Mesothelial cell of epicardium (in vitro differentiated cells): ENCODE measurements at regions not wholly inside any gene's neighbourhood (a gene's known extent, or its start where the extent isn't known, plus 50 kb on each side); places are given as distances from the start of the nearest gene placed in this dataset.

Source experiments
- DNase-seq, 2 experiments: peaks; one replicate each; pipeline ENCODE4 v3.0.0; 2021; ENCODE audit warnings: low spot score in 2 of 2; ENCODE audit not compliant: unreplicated experiment in 2 of 2
- H3K27ac Mint-ChIP-seq: 2 replicates; pipeline ENCODE4 v1.8.0; 2021; ENCODE audit warnings: mixed read lengths
- H3K27me3 Mint-ChIP-seq: 2 replicates; pipeline ENCODE4 v1.8.0; 2021; ENCODE audit warnings: low read depth, mixed read lengths
- H3K36me3 Mint-ChIP-seq: 2 replicates; pipeline ENCODE4 v1.8.0; 2021; ENCODE audit warnings: mixed read lengths
- H3K4me1 Mint-ChIP-seq: 2 replicates; pipeline ENCODE4 v1.8.0; 2021; ENCODE audit warnings: mixed read lengths
- H3K4me3 Mint-ChIP-seq: 2 replicates; pipeline ENCODE4 v1.8.0; 2021; ENCODE audit warnings: mild to moderate bottlenecking, moderate library complexity, mixed read lengths
- H3K9me3 Mint-ChIP-seq: 2 replicates; pipeline ENCODE4 v1.8.0; 2021; ENCODE audit warnings: mixed read lengths
- TF ChIP-seq, protein P1 (sequence below): fragments of 200-600 bp; sonication (generic); IDR thresholded peaks from one replicate; pipeline ENCODE4 v1.5.0; 2021; ENCODE audit warnings: antibody characterized with exemption; ENCODE audit not compliant: unreplicated experiment

DNA sequence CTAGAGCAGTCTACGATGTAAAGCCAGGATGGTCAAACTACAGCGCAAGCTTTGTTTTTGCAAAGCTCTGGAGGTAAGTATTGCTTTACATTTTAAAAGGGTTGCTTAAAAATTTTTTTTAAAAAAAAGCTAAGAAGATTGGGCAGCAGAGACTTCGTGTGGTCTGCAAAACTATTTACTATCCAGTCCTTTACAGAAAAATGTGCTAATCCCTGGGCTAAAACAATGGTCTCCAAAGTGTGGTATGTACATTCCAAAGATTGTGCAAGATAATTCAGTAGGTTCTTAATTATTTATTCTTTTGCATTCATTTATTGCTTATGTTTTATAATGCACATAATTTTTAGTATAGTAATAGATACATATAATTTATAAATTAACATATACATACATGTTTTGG, 113.2 kb downstream of the MFAP3L start:
- DNase-seq, result no peak
- Mint-ChIP-seq H3K9me3 (peaks cover 21% of the 10 kb centered on the region), H3K4me3 (no peak overlapping the region), H3K4me1 (no peaks in the 10 kb centered on the region), H3K27me3 (no peaks in the 10 kb centered on the region), H3K36me3 (peaks cover 4% of the 10 kb centered on the region), H3K27ac (no peak overlapping the region)
- TF ChIP-seq, protein P1, sequence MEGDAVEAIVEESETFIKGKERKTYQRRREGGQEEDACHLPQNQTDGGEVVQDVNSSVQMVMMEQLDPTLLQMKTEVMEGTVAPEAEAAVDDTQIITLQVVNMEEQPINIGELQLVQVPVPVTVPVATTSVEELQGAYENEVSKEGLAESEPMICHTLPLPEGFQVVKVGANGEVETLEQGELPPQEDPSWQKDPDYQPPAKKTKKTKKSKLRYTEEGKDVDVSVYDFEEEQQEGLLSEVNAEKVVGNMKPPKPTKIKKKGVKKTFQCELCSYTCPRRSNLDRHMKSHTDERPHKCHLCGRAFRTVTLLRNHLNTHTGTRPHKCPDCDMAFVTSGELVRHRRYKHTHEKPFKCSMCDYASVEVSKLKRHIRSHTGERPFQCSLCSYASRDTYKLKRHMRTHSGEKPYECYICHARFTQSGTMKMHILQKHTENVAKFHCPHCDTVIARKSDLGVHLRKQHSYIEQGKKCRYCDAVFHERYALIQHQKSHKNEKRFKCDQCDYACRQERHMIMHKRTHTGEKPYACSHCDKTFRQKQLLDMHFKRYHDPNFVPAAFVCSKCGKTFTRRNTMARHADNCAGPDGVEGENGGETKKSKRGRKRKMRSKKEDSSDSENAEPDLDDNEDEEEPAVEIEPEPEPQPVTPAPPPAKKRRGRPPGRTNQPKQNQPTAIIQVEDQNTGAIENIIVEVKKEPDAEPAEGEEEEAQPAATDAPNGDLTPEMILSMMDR, result no peak

DNA sequence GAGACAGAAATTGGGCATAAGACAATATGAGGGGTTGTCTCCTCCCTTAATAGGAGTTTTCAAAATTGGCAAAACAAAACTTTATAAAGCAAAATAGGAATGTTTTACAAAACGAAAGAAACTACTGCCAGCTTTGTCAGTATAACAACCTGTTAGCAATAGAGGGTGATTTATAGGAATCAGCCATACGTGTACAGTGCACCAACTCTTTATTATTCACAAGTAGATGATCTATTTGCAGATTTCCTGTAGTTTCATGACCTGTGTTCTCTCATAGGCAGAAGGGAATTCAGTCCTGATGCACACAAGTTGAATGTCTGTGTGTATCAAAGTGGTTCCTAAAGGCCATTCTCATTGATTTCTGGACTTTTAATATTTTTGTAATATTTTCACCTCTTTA, 116.3 kb downstream of the MFAP3L start:
- Mint-ChIP-seq H3K27ac (no peak overlapping the region), H3K4me1 (no peaks in the 10 kb centered on the region), H3K4me3 (no peak overlapping the region), H3K36me3 (no peaks in the 10 kb centered on the region), H3K9me3 (peaks cover 5% of the 10 kb centered on the region), H3K27me3 (no peaks in the 10 kb centered on the region)
- DNase-seq, result no peak
- TF ChIP-seq, protein P1, result no peak

GRCh38 chr4:169909479-169909878, 116.7 kb downstream of the MFAP3L start:
- Mint-ChIP-seq H3K36me3 (no peaks in the 10 kb centered on the region), H3K27me3 (no peaks in the 10 kb centered on the region), H3K9me3 (peaks cover 3% of the 10 kb centered on the region), H3K27ac (no peak overlapping the region), H3K4me1 (peaks cover 2% of the 10 kb centered on the region), H3K4me3 (no peak overlapping the region)
- TF ChIP-seq, protein P1, result no peak
- no peak for DNase-seq

DNA sequence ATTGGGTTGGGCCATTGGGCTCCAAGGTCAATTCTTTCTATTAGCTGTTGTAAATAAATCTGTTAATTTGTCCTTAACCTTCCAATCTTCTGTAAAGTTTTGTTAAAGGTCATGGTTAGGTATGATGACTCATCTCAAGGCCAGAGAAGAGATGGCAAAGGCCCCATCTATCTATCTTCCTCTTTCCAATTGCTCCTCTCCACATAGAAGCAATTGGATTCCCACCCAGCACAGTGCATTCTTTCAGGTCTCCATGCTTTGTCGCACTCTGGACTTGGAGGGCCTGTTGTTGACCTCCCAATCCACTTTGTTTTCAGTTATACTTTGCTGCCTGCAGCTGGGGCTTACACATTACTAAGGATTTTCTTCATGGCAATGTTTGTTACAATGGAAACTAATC, 118.5 kb downstream of the MFAP3L start:
- H3K9me3 Mint-ChIP-seq, result no peaks in the 10 kb centered on the region
- H3K27ac Mint-ChIP-seq, result no peak overlapping the region
- H3K27me3 Mint-ChIP-seq, result no peaks in the 10 kb centered on the region
- H3K4me1 Mint-ChIP-seq, result peaks cover 4% of the 10 kb centered on the region
- no peak overlapping the region for H3K4me3 Mint-ChIP-seq
- no peaks in the 10 kb centered on the region for H3K36me3 Mint-ChIP-seq
- TF ChIP-seq, protein P1, result no peak
- no peak for DNase-seq

DNA sequence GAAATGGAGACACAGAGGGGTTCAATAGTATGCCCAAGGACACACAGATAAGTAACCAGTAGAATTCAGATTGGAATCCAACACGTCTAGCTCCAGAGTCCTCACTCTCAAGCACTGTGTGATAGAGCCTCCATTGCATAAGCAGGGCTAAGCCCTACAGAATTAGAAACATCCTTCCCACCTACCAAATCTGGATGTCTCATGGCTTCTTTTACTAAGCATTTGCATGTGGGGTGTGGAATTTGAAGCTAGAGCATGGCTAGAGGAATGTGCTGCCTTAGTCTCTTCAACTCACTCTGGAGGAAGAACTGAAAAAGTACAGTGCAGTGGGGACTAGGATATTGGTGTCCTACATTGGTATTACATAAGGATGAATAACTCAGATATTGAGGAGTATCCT, 119.4 kb downstream of the MFAP3L start:
- Mint-ChIP-seq H3K4me1 (peaks cover 4% of the 10 kb centered on the region), H3K27me3 (no peaks in the 10 kb centered on the region), H3K9me3 (no peaks in the 10 kb centered on the region), H3K27ac (no peak overlapping the region), H3K4me3 (no peak overlapping the region), H3K36me3 (no peaks in the 10 kb centered on the region)
- DNase-seq, result no peak
- TF ChIP-seq, protein P1, result no peak

GRCh38 chr4:169906104-169906503, 120.1 kb downstream of the MFAP3L start:
- no peak for DNase-seq
- Mint-ChIP-seq H3K9me3 (no peaks in the 10 kb centered on the region), H3K4me1 (peaks cover 4% of the 10 kb centered on the region), H3K27me3 (no peaks in the 10 kb centered on the region), H3K27ac (no peak overlapping the region), H3K4me3 (no peak overlapping the region), H3K36me3 (no peaks in the 10 kb centered on the region)
- TF ChIP-seq, protein P1, result no peak
